GM23338 (cell line): ENCODE measurements at regions not wholly inside any gene's neighbourhood (a gene's known extent, or its start where the extent isn't known, plus 50 kb on each side); places are given as distances from the start of the nearest gene placed in this dataset.

Experiments
- ATAC-seq: fragments of 200-7000 bp; cut with Tn5 transposase; 3 replicates; pipeline ENCODE4 v1.9.1; 2020
- DNase-seq: peaks from one replicate; pipeline ENCODE4 v3.0.0-alpha.2; 2015; ENCODE audit warnings: low spot score
- H2AFZ ChIP-seq: fragments of 200-600 bp; sonication (generic); 2 replicates; pipeline ENCODE4 v1.8.0; 2016; ENCODE audit warnings: antibody characterized with exemption, mild to moderate bottlenecking, moderate library complexity
- H3F3A ChIP-seq: fragments of 200-600 bp; sonication (generic); replicated peaks from 2 replicates; pipeline ENCODE4 v1.8.0; 2017; ENCODE audit warnings: antibody characterized with exemption, mixed run types, low read depth
- H3K27ac ChIP-seq: fragments of 200-600 bp; sonication (generic); 2 replicates; pipeline ENCODE4 v1.6.1; 2016; ENCODE audit warnings: low read depth
- H3K27me3 ChIP-seq: fragments of 200-600 bp; sonication (generic); 2 replicates; pipeline ENCODE4 v1.8.0; 2016; ENCODE audit warnings: mild to moderate bottlenecking, mixed run types, moderate library complexity; ENCODE audit not compliant: insufficient read depth
- H3K36me3 ChIP-seq: fragments of 200-600 bp; sonication (generic); 2 replicates; pipeline ENCODE4 v1.8.0; 2016; ENCODE audit warnings: mild to moderate bottlenecking; ENCODE audit not compliant: insufficient read depth
- H3K4me1 ChIP-seq: fragments of 200-600 bp; sonication (generic); 2 replicates; pipeline ENCODE4 v1.8.0; 2016; ENCODE audit warnings: mild to moderate bottlenecking, moderate library complexity; ENCODE audit not compliant: insufficient read depth
- H3K4me2 ChIP-seq: fragments of 200-600 bp; sonication (generic); 2 replicates; pipeline ENCODE4 v1.7.1; 2017; ENCODE audit warnings: mixed run types
- H3K4me3 ChIP-seq: fragments of 200-600 bp; sonication (generic); 2 replicates; pipeline ENCODE4 v1.6.1; 2016; ENCODE audit warnings: mixed run types
- H3K79me2 ChIP-seq: fragments of 200-600 bp; sonication (generic); replicated peaks from 2 replicates; pipeline ENCODE4 v1.8.0; 2017; ENCODE audit warnings: mild to moderate bottlenecking; ENCODE audit not compliant: insufficient read depth
- H3K9me2 ChIP-seq: fragments of 200-600 bp; sonication (generic); 2 replicates; pipeline ENCODE4 v1.8.0; 2017; ENCODE audit not compliant: insufficient read depth
- H4K20me1 ChIP-seq: fragments of 200-600 bp; sonication (generic); replicated peaks from 2 replicates; pipeline ENCODE4 v1.8.0; 2017; ENCODE audit warnings: mild to moderate bottlenecking; ENCODE audit not compliant: insufficient read depth
- H3K27ac Mint-ChIP-seq: 2 replicates; pipeline ENCODE4 v1.8.0; 2020; ENCODE audit warnings: inconsistent platforms, mild to moderate bottlenecking, moderate library complexity, mixed read lengths
- H3K27me3 Mint-ChIP-seq: 3 replicates; pipeline ENCODE4 v1.8.0; 2022; ENCODE audit warnings: low read depth, mild to moderate bottlenecking, moderate library complexity, mixed read lengths, inconsistent platforms; ENCODE audit not compliant: insufficient read depth, poor library complexity
- H3K36me3 Mint-ChIP-seq: 3 replicates; pipeline ENCODE4 v1.8.0; 2021; ENCODE audit warnings: low read depth, mild to moderate bottlenecking, inconsistent platforms, moderate library complexity, mixed read lengths
- H3K4me1 Mint-ChIP-seq: 3 replicates; pipeline ENCODE4 v1.8.0; 2020; ENCODE audit warnings: mild to moderate bottlenecking, inconsistent platforms, mixed read lengths
- H3K4me3 Mint-ChIP-seq: 3 replicates; pipeline ENCODE4 v1.8.0; 2021; ENCODE audit warnings: moderate library complexity, mild to moderate bottlenecking, inconsistent platforms, mixed read lengths
- H3K9me3 Mint-ChIP-seq: 3 replicates; pipeline ENCODE4 v1.8.0; 2020; ENCODE audit warnings: moderate library complexity, mild to moderate bottlenecking, inconsistent platforms, mixed read lengths
- CREB1 ChIP-seq: fragments of 250-450 bp; sonication (Bioruptor Pico); IDR thresholded peaks from 2 replicates; pipeline ENCODE4 v1.5.0; 2020; ENCODE audit warnings: low read depth, mild to moderate bottlenecking, moderate library complexity
- JUNB ChIP-seq: IDR thresholded peaks from one replicate; pipeline ENCODE4 v1.6.1; 2016; ENCODE audit warnings: antibody characterized with exemption; ENCODE audit not compliant: unreplicated experiment
- TF ChIP-seq, protein P1 (sequence below): fragments of 250-450 bp; sonication (Bioruptor Pico); IDR thresholded peaks from 2 replicates; pipeline ENCODE4 v1.5.0; 2020; ENCODE audit warnings: mild to moderate bottlenecking, moderate library complexity
- TF ChIP-seq, protein P2 (sequence below): IDR thresholded peaks from 2 replicates; pipeline ENCODE4 v1.6.1; 2016; ENCODE audit warnings: antibody characterized with exemption

DNA sequence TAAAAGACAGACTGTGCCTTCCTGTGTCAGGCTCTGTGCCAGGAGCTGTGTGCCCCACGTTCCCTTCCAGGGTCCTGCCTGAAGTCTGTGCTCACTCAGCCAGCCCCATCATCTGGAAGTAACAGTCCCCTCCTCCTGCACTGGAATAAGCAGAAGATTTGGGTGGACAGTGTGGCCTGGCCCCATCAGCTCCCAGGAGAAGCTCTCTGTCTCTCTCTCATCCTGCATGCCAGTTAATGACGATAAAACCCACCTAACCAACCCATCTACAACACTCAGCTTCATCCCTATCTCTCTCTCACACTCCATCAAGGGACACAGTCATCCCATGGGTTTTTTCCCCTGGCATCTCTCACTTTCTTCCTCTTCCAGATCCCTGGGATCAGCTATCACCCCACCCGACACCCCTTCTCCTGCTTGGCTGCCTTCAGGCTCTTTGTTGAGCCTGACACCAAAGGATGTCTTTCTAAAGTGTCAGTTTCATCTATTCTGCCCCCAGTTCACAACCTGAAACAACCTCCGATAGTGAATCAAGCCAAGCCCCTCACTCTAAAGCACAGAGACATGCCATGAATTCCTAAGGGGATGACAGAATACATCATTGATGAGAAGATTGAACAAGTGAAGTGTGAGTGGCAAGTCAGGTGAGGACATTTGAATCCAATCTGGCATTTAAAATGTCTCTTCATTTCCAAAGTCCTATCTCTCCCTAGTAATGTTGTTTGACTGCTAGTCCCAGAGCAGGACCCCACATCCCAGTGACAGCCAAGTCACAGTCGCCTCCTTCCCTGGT, 91.4 kb upstream of the TOP3B start (continued):
- TF ChIP-seq, protein P1, sequence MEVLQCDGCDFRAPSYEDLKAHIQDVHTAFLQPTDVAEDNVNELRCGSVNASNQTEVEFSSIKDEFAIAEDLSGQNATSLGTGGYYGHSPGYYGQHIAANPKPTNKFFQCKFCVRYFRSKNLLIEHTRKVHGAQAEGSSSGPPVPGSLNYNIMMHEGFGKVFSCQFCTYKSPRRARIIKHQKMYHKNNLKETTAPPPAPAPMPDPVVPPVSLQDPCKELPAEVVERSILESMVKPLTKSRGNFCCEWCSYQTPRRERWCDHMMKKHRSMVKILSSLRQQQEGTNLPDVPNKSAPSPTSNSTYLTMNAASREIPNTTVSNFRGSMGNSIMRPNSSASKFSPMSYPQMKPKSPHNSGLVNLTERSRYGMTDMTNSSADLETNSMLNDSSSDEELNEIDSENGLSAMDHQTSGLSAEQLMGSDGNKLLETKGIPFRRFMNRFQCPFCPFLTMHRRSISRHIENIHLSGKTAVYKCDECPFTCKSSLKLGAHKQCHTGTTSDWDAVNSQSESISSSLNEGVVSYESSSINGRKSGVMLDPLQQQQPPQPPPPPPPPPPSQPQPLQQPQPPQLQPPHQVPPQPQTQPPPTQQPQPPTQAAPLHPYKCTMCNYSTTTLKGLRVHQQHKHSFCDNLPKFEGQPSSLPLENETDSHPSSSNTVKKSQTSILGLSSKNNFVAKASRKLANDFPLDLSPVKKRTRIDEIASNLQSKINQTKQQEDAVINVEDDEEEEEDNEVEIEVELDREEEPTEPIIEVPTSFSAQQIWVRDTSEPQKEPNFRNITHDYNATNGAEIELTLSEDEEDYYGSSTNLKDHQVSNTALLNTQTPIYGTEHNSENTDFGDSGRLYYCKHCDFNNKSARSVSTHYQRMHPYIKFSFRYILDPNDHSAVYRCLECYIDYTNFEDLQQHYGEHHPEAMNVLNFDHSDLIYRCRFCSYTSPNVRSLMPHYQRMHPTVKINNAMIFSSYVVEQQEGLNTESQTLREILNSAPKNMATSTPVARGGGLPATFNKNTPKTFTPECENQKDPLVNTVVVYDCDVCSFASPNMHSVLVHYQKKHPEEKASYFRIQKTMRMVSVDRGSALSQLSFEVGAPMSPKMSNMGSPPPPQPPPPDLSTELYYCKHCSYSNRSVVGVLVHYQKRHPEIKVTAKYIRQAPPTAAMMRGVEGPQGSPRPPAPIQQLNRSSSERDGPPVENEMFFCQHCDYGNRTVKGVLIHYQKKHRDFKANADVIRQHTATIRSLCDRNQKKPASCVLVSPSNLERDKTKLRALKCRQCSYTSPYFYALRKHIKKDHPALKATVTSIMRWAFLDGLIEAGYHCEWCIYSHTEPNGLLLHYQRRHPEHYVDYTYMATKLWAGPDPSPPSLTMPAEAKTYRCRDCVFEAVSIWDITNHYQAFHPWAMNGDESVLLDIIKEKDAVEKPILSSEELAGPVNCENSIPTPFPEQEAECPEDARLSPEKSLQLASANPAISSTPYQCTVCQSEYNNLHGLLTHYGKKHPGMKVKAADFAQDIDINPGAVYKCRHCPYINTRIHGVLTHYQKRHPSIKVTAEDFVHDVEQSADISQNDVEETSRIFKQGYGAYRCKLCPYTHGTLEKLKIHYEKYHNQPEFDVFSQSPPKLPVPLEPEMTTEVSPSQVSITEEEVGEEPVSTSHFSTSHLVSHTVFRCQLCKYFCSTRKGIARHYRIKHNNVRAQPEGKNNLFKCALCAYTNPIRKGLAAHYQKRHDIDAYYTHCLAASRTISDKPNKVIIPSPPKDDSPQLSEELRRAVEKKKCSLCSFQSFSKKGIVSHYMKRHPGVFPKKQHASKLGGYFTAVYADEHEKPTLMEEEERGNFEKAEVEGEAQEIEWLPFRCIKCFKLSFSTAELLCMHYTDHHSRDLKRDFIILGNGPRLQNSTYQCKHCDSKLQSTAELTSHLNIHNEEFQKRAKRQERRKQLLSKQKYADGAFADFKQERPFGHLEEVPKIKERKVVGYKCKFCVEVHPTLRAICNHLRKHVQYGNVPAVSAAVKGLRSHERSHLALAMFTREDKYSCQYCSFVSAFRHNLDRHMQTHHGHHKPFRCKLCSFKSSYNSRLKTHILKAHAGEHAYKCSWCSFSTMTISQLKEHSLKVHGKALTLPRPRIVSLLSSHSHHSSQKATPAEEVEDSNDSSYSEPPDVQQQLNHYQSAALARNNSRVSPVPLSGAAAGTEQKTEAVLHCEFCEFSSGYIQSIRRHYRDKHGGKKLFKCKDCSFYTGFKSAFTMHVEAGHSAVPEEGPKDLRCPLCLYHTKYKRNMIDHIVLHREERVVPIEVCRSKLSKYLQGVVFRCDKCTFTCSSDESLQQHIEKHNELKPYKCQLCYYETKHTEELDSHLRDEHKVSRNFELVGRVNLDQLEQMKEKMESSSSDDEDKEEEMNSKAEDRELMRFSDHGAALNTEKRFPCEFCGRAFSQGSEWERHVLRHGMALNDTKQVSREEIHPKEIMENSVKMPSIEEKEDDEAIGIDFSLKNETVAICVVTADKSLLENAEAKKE (CRISPR knock-in tag): no peak
- no peak for TF ChIP-seq JUNB
- TF ChIP-seq, protein P2, sequence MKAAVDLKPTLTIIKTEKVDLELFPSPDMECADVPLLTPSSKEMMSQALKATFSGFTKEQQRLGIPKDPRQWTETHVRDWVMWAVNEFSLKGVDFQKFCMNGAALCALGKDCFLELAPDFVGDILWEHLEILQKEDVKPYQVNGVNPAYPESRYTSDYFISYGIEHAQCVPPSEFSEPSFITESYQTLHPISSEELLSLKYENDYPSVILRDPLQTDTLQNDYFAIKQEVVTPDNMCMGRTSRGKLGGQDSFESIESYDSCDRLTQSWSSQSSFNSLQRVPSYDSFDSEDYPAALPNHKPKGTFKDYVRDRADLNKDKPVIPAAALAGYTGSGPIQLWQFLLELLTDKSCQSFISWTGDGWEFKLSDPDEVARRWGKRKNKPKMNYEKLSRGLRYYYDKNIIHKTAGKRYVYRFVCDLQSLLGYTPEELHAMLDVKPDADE: no peak

DNA sequence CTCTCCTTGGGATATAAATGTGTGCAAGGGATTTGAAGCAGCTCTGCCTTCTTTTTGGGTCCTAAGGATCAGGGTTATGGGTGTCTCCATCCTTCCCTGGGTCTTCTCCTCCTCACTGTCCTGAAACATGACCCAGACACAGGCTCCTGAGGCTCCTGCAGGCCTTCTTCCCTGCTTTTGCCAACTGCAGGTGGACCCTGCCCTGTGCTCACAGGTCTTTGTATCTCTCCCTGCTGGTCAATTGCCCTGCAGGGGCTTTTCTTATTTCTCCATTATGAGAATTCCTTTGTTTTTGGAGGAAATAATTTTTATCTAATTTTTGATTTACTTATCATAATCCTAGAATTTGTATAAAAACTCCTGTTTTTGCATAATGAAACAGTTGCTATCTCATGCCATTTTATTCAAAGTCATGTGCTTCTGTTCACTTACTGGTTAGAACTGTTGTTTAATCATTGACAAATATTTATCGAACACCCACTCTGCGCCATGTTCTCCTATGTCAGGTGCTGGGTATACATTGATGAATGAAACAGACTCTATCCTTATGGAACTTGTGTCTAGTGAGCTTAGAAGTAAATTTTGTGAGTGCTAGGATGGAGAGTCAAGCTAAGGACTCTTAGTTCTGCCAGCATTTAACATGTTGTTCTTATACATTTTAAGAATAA, 89.7 kb upstream of the TOP3B start:
- no peaks in the 10 kb centered on the region for H3K36me3 Mint-ChIP-seq
- Histone ChIP-seq H3K79me2 (no peaks in the 10 kb centered on the region), H3K4me1 (no peaks in the 10 kb centered on the region), H3K9me2 (no peaks in the 10 kb centered on the region), H4K20me1 (no peaks in the 10 kb centered on the region; the same call in 1 of the 2 replicates), H2AFZ (no peak overlapping the region), H3K36me3 (no peaks in the 10 kb centered on the region), H3K4me3 (no peak overlapping the region), H3F3A (no peaks in the 10 kb centered on the region), H3K4me2 (no peak overlapping the region), H3K27ac (no peak overlapping the region), H3K27me3 (peaks cover 100% of the 10 kb centered on the region)
- no peaks in the 10 kb centered on the region for H3K4me1 Mint-ChIP-seq
- no peak overlapping the region for H3K27ac Mint-ChIP-seq
- H3K27me3 Mint-ChIP-seq: peaks cover 94% of the 10 kb centered on the region
- DNase-seq (no peak), ATAC-seq (no peak)
- no peak overlapping the region for H3K4me3 Mint-ChIP-seq
- TF ChIP-seq, protein P2: no peak
- no peak for TF ChIP-seq CREB1
- TF ChIP-seq, protein P1 (CRISPR knock-in tag): no peak
- no peaks in the 10 kb centered on the region for H3K9me3 Mint-ChIP-seq
